ENCODE measurements at regions not wholly inside any gene's neighbourhood (a gene's known extent, or its start where the extent isn't known, plus 50 kb on each side); places are given as distances from the start of the nearest gene placed in this dataset.

- TF ChIP-seq CTCF (IDR thresholded peaks at IDR 0.05) (no peak), POLR2A (IDR thresholded peaks at IDR 0.05) (no peak)
Observed at GRCh38 chr6:101088594-101088993, 207.5 kb upstream of the ASCC3 start.

All from gastroesophageal sphincter (tissue), 3 donors.